Coronary artery (tissue), 2 donors: ENCODE measurements at regions not wholly inside any gene's neighbourhood (a gene's known extent, or its start where the extent isn't known, plus 50 kb on each side); places are given as distances from the start of the nearest gene placed in this dataset.

ENCODE experiments used
- DNase-seq: peaks from one replicate; pipeline ENCODE4 v3.0.0-alpha.2; 2017; ENCODE audit warnings: low spot score
- H3K27ac ChIP-seq, 2 donors: fragments of 200-600 bp; sonication (generic); one replicate each; pipeline ENCODE4 v1.5.1; 2016 to 2019
- H3K4me3 ChIP-seq: fragments of 200-600 bp; sonication (generic); 2 replicates; pipeline ENCODE4 v1.5.1; 2016; ENCODE audit warnings: mild to moderate bottlenecking, moderate library complexity
- CTCF ChIP-seq: fragments of 200-600 bp; sonication (generic); IDR thresholded peaks from one replicate; pipeline ENCODE4 v1.5.1; 2019; ENCODE audit warnings: antibody characterized with exemption

GRCh38 chr4:183588691-183589090 is 70.3 kb downstream of the RWDD4 start:
- H3K27ac ChIP-seq = no peak overlapping the region
- no peak overlapping the region for H3K4me3 ChIP-seq
- TF ChIP-seq CTCF = no peak
- DNase-seq = no peak

GRCh38 chr4:183589461-183590099 is 69.4 kb downstream of the RWDD4 start:
- no peak for TF ChIP-seq CTCF
- Histone ChIP-seq H3K27ac (no peak overlapping the region), H3K4me3 (no peak overlapping the region)
- DNase-seq = no peak
